AG04450 (cell line): ENCODE measurements at regions not wholly inside any gene's neighbourhood (a gene's known extent, or its start where the extent isn't known, plus 50 kb on each side); places are given as distances from the start of the nearest gene placed in this dataset.
"Not testable (repeated sequence)": the region's sequence is repeated elsewhere in the genome, so short reads cannot be mapped to it uniquely, and the experiment has no call there.

Source experiments
- CTCF ChIA-PET: fragments of 300-600, 350-600 bp; formaldehyde crosslinking; extraction: SDS; loops from one replicate; lab custom pipeline; 2022; ENCODE audit warnings: antibody characterized with exemption, inconsistent platforms; lab: Charles Lee
- POLR2A ChIA-PET: fragments of 350-600 bp; formaldehyde crosslinking; extraction: SDS; loops from one replicate; lab custom pipeline; 2021; ENCODE audit warnings: antibody characterized with exemption, inconsistent platforms; lab: Yijun Ruan, JAX
- DNase-seq: peaks from one replicate; pipeline ENCODE4 v3.0.0-alpha.2; 2011; ENCODE audit warnings: low read depth, low spot score
- H3K27ac ChIP-seq: one replicate; pipeline ENCODE4 v1.5.1; 2012; ENCODE audit warnings: low read depth, low read length, control low read depth
- H3K27me3 ChIP-seq: one replicate; pipeline ENCODE4 v1.6.0; 2012; ENCODE audit warnings: low read length; ENCODE audit not compliant: control insufficient read depth, insufficient read depth
- H3K4me3 ChIP-seq: 2 replicates; pipeline ENCODE4 v1.5.1; 2011; ENCODE audit warnings: mild to moderate bottlenecking, low read depth, low read length, control low read depth
- H3K9me3 ChIP-seq: 2 replicates; pipeline ENCODE4 v1.5.1; 2012; ENCODE audit warnings: low read length; ENCODE audit not compliant: control insufficient read depth, insufficient read depth
- TF ChIP-seq, protein P1 (sequence below): IDR thresholded peaks from 2 replicates; pipeline ENCODE4 v1.5.1; 2011; ENCODE audit warnings: low read depth, low read length, control low read depth, inconsistent platforms

DNA sequence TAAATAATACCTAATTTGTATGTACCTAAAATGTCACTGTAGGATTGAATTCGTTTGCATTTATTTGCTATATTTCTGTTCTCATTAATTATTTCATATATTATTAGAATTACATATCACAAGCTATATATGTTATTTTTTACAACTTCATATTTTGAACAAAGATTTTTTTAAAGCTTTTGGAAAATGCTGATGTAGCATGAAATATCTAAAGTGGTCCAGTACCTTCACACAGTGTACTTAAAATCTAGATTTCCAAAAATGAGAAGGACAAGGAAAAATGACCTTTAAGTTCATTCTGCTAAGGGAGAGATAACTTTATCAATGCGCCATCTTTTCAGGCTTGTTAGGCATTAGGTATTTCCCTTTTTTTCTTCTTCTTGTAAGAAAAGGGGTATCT, 71.8 kb downstream of the LARP7 start:
- TF ChIP-seq, protein P1, sequence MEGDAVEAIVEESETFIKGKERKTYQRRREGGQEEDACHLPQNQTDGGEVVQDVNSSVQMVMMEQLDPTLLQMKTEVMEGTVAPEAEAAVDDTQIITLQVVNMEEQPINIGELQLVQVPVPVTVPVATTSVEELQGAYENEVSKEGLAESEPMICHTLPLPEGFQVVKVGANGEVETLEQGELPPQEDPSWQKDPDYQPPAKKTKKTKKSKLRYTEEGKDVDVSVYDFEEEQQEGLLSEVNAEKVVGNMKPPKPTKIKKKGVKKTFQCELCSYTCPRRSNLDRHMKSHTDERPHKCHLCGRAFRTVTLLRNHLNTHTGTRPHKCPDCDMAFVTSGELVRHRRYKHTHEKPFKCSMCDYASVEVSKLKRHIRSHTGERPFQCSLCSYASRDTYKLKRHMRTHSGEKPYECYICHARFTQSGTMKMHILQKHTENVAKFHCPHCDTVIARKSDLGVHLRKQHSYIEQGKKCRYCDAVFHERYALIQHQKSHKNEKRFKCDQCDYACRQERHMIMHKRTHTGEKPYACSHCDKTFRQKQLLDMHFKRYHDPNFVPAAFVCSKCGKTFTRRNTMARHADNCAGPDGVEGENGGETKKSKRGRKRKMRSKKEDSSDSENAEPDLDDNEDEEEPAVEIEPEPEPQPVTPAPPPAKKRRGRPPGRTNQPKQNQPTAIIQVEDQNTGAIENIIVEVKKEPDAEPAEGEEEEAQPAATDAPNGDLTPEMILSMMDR, result no peak
- no peak for DNase-seq
- no peaks in the 10 kb centered on the region; the same call in 1 of the 2 replicates for H3K9me3 ChIP-seq
- ChIA-PET POLR2A (no interaction called here), CTCF (interaction anchor here (0.5 to 0.6 kb wide), 2 partner anchors 30 to 57 kb away, joined by 3 read pairs; no protein-coding TSS in a partner anchor)
- H3K4me3 ChIP-seq, result no peak overlapping the region
- H3K27ac ChIP-seq, result no peak overlapping the region
- H3K27me3 ChIP-seq, result peaks cover 20% of the 10 kb centered on the region

DNA sequence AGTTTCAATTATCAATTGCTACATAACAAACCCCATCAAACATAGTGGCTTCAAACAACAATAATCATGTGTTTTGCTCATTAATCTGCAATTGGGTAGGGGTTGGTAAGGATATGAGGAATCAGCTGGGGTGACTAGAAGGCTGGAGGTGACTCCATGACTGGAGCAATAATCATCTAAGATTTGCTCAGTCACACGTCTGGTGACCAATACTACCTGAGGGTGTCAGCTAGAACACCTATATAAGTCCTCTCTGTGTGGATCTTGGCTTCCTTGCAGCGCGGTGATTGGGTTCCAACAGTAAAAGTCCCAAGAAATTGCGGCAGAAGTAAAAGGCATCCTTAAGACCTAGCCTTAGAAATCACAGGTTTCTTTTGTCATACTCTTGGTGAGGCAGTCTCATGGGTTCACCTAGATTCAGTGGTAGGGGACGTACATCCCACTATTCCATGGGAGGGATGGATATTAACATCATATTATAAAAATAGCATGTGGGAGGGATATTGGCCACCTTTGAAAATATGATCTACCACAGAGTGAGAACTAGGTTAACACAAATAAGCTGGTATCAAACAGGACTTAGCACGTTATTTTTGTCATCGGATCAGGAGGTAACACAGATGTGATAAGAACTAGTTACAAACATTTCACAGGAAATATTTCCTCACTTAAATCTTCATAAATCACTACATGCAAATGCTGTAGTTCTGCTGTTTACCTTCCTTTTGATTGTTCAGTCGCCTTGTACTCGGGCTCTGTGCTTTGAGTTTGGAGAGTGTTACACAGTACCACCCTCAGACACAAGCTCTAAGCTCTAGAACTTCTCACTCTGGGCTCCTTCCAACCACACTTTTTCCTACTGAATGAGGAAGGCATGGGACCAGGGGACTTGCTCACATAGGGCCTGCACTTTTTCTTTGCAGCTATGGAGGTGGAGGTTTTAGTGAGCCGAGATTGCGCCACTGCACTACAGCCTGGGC, 78.3 kb downstream of the LARP7 start:
- no peak overlapping the region for H3K4me3 ChIP-seq
- no peaks in the 10 kb centered on the region for H3K9me3 ChIP-seq
- no peaks in the 10 kb centered on the region for H3K27me3 ChIP-seq
- no peak for DNase-seq
- no peak overlapping the region for H3K27ac ChIP-seq
- ChIA-PET CTCF (no interaction called here), POLR2A (no interaction called here)
- TF ChIP-seq, protein P1, result no peak

DNA sequence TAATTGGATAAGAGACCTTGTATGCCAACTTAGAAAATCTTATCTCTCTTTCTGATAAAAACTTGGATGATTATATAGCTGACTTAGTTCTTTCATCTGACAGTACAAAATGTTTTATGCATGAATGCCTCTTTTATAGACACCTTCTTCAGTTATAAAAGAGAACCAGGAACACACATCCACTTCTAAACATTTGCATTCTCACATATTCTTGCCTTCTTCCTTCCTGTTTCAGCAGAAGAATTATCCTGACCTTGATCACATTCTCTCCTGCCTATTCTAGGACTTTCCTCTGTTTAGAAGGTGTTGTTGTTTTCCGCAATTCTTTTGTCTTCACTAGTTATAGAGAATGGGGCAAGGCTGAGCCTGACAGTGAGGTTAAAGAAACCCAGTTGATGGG, 80.9 kb downstream of the LARP7 start:
- TF ChIP-seq, protein P1, result no peak
- H3K27ac ChIP-seq, result no peak overlapping the region
- no peak for DNase-seq
- ChIA-PET CTCF (interaction anchor here (0.5 kb wide), 1 partner anchor 9 kb away, joined by 5 read pairs; no protein-coding TSS in a partner anchor), POLR2A (no interaction called here)
- no peaks in the 10 kb centered on the region for H3K27me3 ChIP-seq
- H3K4me3 ChIP-seq, result no peak overlapping the region
- no peaks in the 10 kb centered on the region for H3K9me3 ChIP-seq

DNA sequence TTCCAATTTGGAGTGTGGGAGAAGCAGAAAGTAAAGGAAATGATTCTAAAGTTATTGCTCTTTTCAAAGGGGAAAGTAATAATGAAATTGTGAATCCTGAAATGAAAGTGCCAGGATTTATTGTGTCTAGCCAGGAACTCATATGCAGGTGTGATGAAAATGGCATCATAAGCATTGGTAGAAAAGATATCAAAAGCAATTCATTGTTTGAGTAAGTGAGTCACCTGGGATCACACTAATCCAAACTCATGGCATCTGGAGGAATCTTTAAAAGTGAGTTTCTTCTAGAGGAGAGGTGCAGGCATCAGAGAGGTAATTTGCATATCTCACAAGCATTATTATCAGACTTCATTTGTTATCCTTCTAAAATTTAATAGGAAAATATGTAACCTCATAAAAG, 84.7 kb downstream of the LARP7 start:
- no peak for DNase-seq
- ChIA-PET POLR2A (no interaction called here), CTCF (no interaction called here)
- H3K9me3 ChIP-seq, result no peaks in the 10 kb centered on the region
- H3K27me3 ChIP-seq, result no peaks in the 10 kb centered on the region
- no peak overlapping the region for H3K4me3 ChIP-seq
- no peak overlapping the region for H3K27ac ChIP-seq
- TF ChIP-seq, protein P1, result no peak

DNA sequence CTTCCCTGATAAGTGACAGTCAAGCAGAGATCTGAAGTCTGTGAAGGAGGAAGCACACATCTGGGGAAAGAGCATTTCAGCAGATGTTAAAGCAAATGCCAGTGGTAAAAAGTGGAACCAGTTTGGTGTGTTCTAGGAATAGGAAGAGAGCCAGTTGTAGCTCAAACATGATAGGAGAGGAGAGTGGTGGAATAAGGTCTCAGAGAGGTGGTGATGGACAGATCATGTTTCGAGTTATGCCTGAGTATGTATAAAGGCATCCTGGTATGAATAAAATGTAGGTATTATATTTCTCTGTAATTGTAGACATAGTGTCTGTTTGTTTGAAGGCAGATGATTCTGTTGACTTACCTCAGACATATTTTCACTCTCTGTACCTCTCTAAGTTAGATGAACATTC, 89.1 kb downstream of the LARP7 start:
- DNase-seq, result no peak
- Histone ChIP-seq H3K9me3 (no peaks in the 10 kb centered on the region), H3K4me3 (no peak overlapping the region), H3K27me3 (no peaks in the 10 kb centered on the region), H3K27ac (no peak overlapping the region)
- ChIA-PET POLR2A (no interaction called here), CTCF (no interaction called here)
- TF ChIP-seq, protein P1, result no peak

DNA sequence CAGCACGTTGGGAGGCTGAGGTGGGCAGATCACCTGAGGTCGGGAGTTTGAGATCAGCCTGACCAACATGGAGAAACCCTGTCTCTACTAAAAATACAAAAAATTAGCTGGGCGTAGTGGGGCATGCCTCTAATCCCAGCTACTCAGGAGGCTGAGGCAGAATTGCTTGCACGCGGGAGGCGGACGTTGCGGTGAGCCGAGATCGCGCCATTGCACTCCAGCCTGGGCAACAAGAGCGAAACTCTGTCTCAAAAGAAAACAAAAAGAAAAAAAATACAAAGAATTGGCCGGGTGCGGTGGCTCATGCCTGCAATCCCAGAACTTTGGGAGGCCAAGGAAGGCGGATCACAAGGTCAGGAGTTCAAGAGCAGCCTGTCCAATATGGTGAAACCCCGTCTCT, 90.8 kb downstream of the LARP7 start:
- POLR2A ChIA-PET, H3K4me3 ChIP-seq, CTCF ChIA-PET, H3K27me3 ChIP-seq, H3K9me3 ChIP-seq, H3K27ac ChIP-seq, DNase-seq: not testable (repeated sequence)
